ENCODE measurements at regions not wholly inside any gene's neighbourhood (a gene's known extent, or its start where the extent isn't known, plus 50 kb on each side); places are given as distances from the start of the nearest gene placed in this dataset.

GRCh38 chr11:116185551-116185950 lies 587.2 kb downstream of the BUD13 start:
- Mint-ChIP-seq H3K9me3 (ENCODE audit: unreplicated experiment) (no peaks in the 10 kb centered on the region), H3K4me1 (ENCODE audit: unreplicated experiment) (no peaks in the 10 kb centered on the region), H3K4me3 (ENCODE audit: unreplicated experiment) (no peak overlapping the region), H3K27me3 (ENCODE audit: unreplicated experiment) (peaks cover 11% of the 10 kb centered on the region), H3K36me3 (ENCODE audit: unreplicated experiment) (no peaks in the 10 kb centered on the region), H3K27ac (ENCODE audit: unreplicated experiment) (no peak overlapping the region)
- DNase-seq (ENCODE audit: extremely low spot score, unreplicated experiment) = no peak
- TF ChIP-seq CTCF (IDR thresholded peaks at IDR 0.05) = no peak

- H3K4me3 Mint-ChIP-seq (ENCODE audit: unreplicated experiment) = no peak overlapping the region
- no peak for DNase-seq (ENCODE audit: extremely low spot score, unreplicated experiment)
- no peaks in the 10 kb centered on the region for H3K36me3 Mint-ChIP-seq (ENCODE audit: unreplicated experiment)
- no peaks in the 10 kb centered on the region for H3K4me1 Mint-ChIP-seq (ENCODE audit: unreplicated experiment)
- H3K27ac Mint-ChIP-seq (ENCODE audit: unreplicated experiment) = no peak overlapping the region
- H3K9me3 Mint-ChIP-seq (ENCODE audit: unreplicated experiment) = no peaks in the 10 kb centered on the region
- peaks cover 8% of the 10 kb centered on the region for H3K27me3 Mint-ChIP-seq (ENCODE audit: unreplicated experiment)
- TF ChIP-seq CTCF (IDR thresholded peaks at IDR 0.05) = no peak
Measured at GRCh38 chr11:116184763-116185162, 588.0 kb downstream of the BUD13 start.

GRCh38 chr11:116182356-116182966 lies 590.3 kb downstream of the BUD13 start:
- H3K9me3 Mint-ChIP-seq (ENCODE audit: unreplicated experiment) = no peaks in the 10 kb centered on the region
- TF ChIP-seq CTCF (IDR thresholded peaks at IDR 0.05) = no peak

GRCh38 chr11:116180806-116181600 lies 591.8 kb downstream of the BUD13 start:
- no peak overlapping the region for H3K4me3 Mint-ChIP-seq (ENCODE audit: unreplicated experiment)
- DNase-seq (ENCODE audit: extremely low spot score, unreplicated experiment) = no peak
- H3K4me1 Mint-ChIP-seq (ENCODE audit: unreplicated experiment) = no peaks in the 10 kb centered on the region
- H3K27me3 Mint-ChIP-seq (ENCODE audit: unreplicated experiment) = no peaks in the 10 kb centered on the region
- no peaks in the 10 kb centered on the region for H3K9me3 Mint-ChIP-seq (ENCODE audit: unreplicated experiment)
- TF ChIP-seq CTCF (IDR thresholded peaks at IDR 0.05) = no peak
- H3K27ac Mint-ChIP-seq (ENCODE audit: unreplicated experiment) = no peak overlapping the region
- no peaks in the 10 kb centered on the region for H3K36me3 Mint-ChIP-seq (ENCODE audit: unreplicated experiment)

More at GRCh38 chr11:116182356-116182966, 590.3 kb downstream of the BUD13 start:
- no peaks in the 10 kb centered on the region for H3K27me3 Mint-ChIP-seq (ENCODE audit: unreplicated experiment)
- H3K36me3 Mint-ChIP-seq (ENCODE audit: unreplicated experiment) = no peaks in the 10 kb centered on the region
- H3K27ac Mint-ChIP-seq (ENCODE audit: unreplicated experiment) = no peak overlapping the region
- no peak overlapping the region for H3K4me3 Mint-ChIP-seq (ENCODE audit: unreplicated experiment)
- no peaks in the 10 kb centered on the region for H3K4me1 Mint-ChIP-seq (ENCODE audit: unreplicated experiment)
- no peak for DNase-seq (ENCODE audit: extremely low spot score, unreplicated experiment)

GRCh38 chr11:116179401-116179800 lies 593.4 kb downstream of the BUD13 start:
- no peak for DNase-seq (ENCODE audit: extremely low spot score, unreplicated experiment)
- peaks cover 9% of the 10 kb centered on the region for H3K27me3 Mint-ChIP-seq (ENCODE audit: unreplicated experiment)
- H3K9me3 Mint-ChIP-seq (ENCODE audit: unreplicated experiment) = no peaks in the 10 kb centered on the region
- TF ChIP-seq CTCF (IDR thresholded peaks at IDR 0.05) = no peak
- H3K4me3 Mint-ChIP-seq (ENCODE audit: unreplicated experiment) = no peak overlapping the region
- no peaks in the 10 kb centered on the region for H3K36me3 Mint-ChIP-seq (ENCODE audit: unreplicated experiment)
- no peak overlapping the region for H3K27ac Mint-ChIP-seq (ENCODE audit: unreplicated experiment)
- H3K4me1 Mint-ChIP-seq (ENCODE audit: unreplicated experiment) = no peaks in the 10 kb centered on the region
